ENCODE measurements at regions not wholly inside any gene's neighbourhood (a gene's known extent, or its start where the extent isn't known, plus 50 kb on each side); places are given as distances from the start of the nearest gene placed in this dataset.
A peak's percentile ranks its signal among the peaks of the same experiment; 100 is the strongest.
"Not testable (repeated sequence)": the region's sequence is repeated elsewhere in the genome, so short reads cannot be mapped to it uniquely, and the experiment has no call there.

GRCh38 chr15:39262995-39263772 is 317.7 kb upstream of the THBS1 start:
- DNase-seq = not testable (repeated sequence)

DNA sequence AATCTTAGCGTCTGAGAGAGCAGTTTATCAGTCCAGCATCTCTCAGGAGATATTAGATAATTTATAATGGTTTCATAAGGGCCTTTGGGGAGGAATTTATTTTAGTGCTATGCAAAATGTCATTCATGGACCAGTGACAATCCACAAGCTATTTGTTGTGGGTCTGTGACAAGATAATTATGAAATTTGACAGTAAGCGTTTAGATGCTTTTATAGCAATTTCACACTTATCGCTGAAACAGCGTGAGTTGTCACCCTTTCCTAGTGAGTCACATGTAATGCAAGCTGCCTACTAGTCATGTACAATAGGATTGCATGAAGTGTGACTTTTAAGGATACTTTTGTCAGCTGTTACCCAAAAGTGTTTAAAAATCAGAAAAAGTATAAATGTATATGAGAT is 315.6 kb upstream of the THBS1 start:
- no peak for DNase-seq

DNA sequence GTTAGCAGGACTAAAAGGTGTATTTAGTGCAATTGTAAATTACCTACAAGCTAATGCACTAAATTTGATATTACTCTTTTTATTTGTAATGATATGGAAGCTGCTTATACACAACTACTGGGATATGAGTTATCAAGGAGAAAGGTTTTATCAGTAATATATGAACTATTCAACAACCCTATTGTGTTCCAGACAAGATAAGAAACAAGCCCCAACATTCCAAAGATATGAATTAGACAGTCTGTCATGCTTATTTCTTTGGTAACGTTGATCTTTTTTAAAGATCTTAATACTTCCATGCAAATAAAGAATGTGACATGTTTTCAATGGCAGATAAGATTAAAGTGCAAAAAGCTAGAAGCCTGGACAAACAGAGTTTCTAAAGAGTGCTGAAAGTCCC is 314.0 kb upstream of the THBS1 start:
- no peak for DNase-seq

- DNase-seq = no peak
Measured at GRCh38 chr15:39267685-39268084, 313.2 kb upstream of the THBS1 start.

GRCh38 chr15:39269352-39269751 is 311.5 kb upstream of the THBS1 start:
- DNase-seq = no peak

GRCh38 chr15:39269821-39270220 is 311.1 kb upstream of the THBS1 start:
- peak; percentile 18 for DNase-seq

GRCh38 chr15:39270221-39270855 is 310.5 kb upstream of the THBS1 start:
- DNase-seq = no peak

GRCh38 chr15:39270934-39271333 is 309.9 kb upstream of the THBS1 start:
- no peak for DNase-seq

DNA sequence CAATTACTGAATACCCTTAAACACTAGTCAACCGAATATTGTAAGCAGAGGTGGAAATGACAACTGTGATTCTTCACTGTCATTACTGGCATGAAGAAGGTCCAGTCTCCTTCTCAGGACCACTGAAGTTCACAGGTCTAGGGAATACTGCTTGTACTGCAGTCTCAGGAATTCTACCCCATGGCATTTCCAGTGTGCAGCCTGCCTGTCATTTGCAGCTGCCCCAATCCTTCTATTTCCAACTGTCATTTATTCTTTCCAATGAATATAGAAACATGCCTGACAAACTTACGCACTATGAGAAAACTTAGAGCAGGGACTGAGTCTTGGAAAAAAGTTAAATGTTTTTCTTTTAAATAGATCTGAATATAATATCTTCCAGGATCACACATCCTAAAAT is 308.0 kb upstream of the THBS1 start:
- DNase-seq = no peak

DNA sequence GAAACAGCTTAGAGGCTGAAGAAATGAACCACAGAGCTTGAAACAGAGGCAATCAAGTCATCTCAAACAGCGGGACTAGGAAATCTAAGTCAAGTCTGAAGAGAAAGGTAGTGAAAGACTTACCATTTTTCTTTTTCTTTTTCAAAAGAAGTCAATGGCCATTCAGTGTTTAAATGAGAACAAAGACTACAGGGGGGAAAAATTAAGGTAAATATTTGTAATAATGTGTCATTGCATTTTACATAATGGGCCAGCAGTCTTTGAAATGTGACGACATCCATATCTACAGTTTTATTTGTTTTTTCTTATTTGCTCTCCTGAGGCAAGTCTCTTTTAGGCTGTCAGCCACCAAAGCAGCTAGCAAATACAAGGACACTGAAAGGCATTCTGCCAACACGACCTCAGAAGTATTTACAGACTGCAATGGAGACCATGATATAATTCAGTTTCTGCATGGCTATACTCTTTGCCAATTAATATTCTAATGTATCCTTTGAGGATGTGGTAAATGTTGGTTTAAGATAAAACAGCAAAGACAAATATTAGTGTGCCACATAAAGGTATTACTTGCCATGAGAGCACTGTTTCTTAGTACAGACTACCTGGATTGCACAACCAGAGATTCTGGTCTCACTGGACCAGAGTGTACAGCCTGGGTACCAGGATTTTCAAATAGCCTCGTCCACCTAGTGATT is 307.0 kb upstream of the THBS1 start:
- no peak for DNase-seq

- DNase-seq = no peak
Measured at GRCh38 chr15:39275066-39275465, 305.8 kb upstream of the THBS1 start.

DNA sequence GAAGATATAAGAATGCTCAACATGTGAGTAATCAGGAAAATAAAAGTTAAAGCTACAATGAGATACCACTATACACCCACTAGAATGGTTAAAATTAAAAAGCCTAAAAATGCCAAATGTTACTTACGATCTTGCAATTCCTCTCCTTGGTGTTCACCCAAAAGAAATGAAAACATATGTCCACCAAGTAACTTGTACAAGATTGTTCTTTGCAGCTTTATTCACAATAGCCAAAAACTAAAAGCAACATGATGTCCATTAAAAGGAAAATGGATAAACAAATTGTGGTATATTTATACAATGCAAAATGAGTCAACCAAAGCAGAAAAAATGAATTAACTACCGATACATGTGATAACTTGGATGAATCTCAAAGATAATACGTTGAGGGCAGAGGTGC is 301.6 kb upstream of the THBS1 start:
- DNase-seq = no peak

- DNase-seq = no peak
Measured at GRCh38 chr15:39281094-39281493, 299.8 kb upstream of the THBS1 start.

DNA sequence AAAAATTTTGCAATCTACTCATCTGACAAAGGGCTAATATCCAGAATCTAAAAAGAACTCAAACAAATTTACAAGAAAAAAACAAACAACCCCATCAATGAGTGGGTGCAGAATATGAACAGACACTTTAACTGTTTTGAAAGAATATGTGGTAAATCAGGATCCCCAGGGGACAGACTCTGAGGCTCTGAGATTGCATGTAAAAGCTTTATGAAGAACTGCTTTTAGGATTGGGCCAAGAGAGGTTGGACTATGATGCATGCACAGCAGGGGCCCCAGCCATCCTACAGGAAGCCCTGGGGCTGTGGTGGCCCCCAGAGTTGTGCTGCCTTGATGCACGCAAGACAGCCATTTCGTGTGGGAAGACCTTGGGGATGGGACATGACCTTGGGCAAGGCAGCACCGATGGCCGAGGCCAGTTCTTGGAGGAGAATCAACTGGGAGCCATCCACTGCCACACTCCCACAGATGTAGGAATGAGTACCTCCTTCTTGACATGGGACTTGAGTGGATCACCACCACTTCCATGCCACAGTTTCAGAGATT is 298.1 kb upstream of the THBS1 start:
- no peak for DNase-seq

GRCh38 chr15:39283531-39283930 is 297.3 kb upstream of the THBS1 start:
- no peak for DNase-seq

DNA sequence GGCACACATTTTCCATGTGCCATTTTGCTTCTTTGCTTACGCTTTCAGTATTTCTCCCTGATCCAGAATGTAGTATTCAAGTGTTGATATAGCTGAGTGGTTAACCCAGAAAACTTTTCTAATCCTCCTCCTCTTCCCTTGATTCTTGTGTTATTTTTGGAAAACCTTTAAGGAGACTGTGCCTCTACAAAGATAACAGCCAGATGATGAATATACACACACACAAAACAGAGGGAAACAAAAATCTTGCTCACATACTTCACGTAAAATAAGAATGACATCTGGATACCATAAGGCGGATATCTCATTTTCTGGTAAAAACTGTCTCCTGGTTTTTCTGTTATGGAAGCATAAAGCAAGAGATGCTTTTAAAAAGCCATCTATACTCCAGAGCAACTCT is 295.8 kb upstream of the THBS1 start:
- no peak for DNase-seq

DNA sequence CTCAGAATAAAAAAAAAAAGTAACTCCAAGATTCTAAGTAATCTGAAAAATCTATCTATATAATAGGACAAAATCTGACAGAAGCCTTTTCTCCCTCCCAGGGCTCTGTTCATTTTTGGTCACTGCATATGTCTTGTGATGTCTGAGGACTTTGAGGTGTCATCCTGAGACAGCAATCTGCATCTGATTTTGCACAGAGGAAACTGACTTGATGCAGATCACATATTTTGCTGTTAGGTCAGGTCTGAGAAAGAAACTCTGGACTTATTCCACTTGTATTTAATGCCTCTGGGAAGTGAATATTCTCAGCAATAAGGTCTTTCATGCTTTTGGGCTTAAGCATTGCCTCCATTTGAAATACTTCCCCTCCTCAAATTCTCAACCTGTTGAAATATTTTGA is 295.2 kb upstream of the THBS1 start:
- no peak for DNase-seq

DNA sequence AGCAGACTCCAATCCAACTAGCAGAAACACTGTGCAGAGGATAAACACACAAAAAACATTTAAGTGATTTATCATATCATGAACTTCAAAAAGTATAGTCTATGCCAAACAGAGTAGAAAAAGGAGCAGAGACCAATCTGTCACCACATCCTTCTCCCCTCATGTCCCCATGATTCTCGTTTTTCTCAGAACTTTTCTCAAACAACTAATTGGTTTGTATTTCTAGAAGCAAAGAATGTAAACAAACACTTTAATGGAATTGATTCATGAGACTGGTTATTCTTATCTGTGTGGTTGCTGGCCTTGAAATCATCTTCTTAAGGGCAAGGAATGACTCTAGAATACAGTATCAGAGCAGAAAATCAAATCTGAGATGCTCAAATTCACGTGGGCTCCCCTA is 294.2 kb upstream of the THBS1 start:
- DNase-seq = no peak

- no peak for DNase-seq
Measured at GRCh38 chr15:39287322-39288195, 293.3 kb upstream of the THBS1 start.

DNA sequence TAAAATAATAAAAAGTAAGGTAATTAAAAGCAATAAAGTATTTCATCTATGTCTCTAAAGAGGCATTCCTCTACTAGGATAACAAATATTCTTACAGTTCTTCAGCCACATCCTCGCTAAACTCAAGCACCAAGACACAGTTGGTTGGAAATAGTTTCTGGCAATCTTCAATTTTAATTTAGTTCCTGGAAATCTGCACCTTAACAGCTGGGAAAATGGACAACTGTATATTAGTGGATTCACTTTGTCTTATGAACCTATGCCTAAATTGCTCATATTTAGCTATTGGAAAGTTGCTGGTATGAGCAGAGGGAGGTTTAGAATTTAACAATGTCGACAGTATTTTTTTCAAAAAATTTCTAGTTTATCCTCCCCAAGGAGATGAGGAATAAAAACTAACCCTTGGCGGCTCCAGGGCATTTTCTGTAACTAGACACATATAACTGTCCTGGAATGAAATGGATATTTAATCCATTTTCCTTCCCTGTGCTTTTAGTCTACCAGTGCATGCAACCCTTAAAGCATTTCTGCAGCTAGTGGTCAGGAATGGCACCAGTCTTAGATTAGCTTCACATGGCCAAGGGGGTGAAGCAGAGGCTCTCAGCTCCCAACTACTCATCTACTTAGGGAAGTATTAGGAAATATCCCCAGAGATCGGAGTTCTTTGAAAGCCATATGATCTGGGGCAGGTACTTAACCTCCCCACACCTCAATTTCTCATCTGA is 290.0 kb upstream of the THBS1 start:
- DNase-seq = no peak

GRCh38 chr15:39291690-39292089 is 289.2 kb upstream of the THBS1 start:
- no peak for DNase-seq

- no peak for DNase-seq
Measured at GRCh38 chr15:39296955-39297354, 283.9 kb upstream of the THBS1 start.
